MM.1S (cell line): ENCODE measurements at regions not wholly inside any gene's neighbourhood (a gene's known extent, or its start where the extent isn't known, plus 50 kb on each side); places are given as distances from the start of the nearest gene placed in this dataset.

Source experiments
- CTCF ChIP-seq: fragments of 300-600 bp; sonication (generic); IDR thresholded peaks from 2 replicates; pipeline ENCODE4 v1.5.1; 2016; ENCODE audit warnings: antibody characterized with exemption, low read length, mixed read lengths
- EZH2 ChIP-seq: fragments of 300-600 bp; sonication (generic); optimal IDR thresholded peaks from 2 replicates; pipeline ENCODE3; 2017; ENCODE audit warnings: low read depth, mild to moderate bottlenecking, antibody characterized with exemption, low read length, mixed read lengths
- EZH2phosphoT487 ChIP-seq: fragments of 300-600 bp; sonication (generic); IDR thresholded peaks from 2 replicates; pipeline ENCODE4 v1.6.1; 2018; ENCODE audit warnings: antibody characterized with exemption, low read length

- TF ChIP-seq CTCF (no peak), EZH2 (no peak), EZH2phosphoT487 (no peak)
These were observed 249.1 kb upstream of the TEKT4 start for GRCh38 chr2:94622113-94622618.
